ENCODE measurements at regions not wholly inside any gene's neighbourhood (a gene's known extent, or its start where the extent isn't known, plus 50 kb on each side); places are given as distances from the start of the nearest gene placed in this dataset.

DNA sequence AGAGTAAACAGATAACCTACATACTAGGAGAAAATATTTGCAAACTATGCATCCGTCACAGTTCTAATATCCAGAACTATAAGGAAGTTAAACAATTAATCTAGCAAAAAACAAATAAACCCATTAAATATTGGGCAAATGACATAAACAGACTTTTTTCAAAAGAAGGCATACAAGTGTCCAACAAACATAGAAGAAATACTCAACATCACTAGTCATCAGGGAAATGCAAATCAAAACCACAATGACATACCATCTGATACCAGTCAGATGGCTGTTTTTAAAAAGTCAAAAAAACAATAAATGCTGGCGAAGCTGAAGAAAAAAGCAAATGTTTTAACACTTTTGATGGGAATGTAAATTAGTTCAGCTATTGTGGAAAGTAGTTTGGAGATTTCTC, 1117.7 kb upstream of the MAP3K7 start:
- Mint-ChIP-seq H3K27me3 (no peaks in the 10 kb centered on the region), H3K9me3 (peaks cover 9% of the 10 kb centered on the region), H3K27ac (no peak overlapping the region), H3K4me3 (no peak overlapping the region), H3K36me3 (ENCODE audit: low read depth) (no peaks in the 10 kb centered on the region), H3K4me1 (no peaks in the 10 kb centered on the region)
- intact Hi-C loops (cut with micrococcal nuclease) = no loop called here
- TF ChIP-seq, protein P1, sequence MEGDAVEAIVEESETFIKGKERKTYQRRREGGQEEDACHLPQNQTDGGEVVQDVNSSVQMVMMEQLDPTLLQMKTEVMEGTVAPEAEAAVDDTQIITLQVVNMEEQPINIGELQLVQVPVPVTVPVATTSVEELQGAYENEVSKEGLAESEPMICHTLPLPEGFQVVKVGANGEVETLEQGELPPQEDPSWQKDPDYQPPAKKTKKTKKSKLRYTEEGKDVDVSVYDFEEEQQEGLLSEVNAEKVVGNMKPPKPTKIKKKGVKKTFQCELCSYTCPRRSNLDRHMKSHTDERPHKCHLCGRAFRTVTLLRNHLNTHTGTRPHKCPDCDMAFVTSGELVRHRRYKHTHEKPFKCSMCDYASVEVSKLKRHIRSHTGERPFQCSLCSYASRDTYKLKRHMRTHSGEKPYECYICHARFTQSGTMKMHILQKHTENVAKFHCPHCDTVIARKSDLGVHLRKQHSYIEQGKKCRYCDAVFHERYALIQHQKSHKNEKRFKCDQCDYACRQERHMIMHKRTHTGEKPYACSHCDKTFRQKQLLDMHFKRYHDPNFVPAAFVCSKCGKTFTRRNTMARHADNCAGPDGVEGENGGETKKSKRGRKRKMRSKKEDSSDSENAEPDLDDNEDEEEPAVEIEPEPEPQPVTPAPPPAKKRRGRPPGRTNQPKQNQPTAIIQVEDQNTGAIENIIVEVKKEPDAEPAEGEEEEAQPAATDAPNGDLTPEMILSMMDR (IDR thresholded peaks at IDR 0.05) = no peak
- ChIA-PET POLR2A (no interaction called here), CTCF (no interaction called here)
- DNase-seq (no peak), ATAC-seq (ENCODE audit: low read depth) (no peak)

DNA sequence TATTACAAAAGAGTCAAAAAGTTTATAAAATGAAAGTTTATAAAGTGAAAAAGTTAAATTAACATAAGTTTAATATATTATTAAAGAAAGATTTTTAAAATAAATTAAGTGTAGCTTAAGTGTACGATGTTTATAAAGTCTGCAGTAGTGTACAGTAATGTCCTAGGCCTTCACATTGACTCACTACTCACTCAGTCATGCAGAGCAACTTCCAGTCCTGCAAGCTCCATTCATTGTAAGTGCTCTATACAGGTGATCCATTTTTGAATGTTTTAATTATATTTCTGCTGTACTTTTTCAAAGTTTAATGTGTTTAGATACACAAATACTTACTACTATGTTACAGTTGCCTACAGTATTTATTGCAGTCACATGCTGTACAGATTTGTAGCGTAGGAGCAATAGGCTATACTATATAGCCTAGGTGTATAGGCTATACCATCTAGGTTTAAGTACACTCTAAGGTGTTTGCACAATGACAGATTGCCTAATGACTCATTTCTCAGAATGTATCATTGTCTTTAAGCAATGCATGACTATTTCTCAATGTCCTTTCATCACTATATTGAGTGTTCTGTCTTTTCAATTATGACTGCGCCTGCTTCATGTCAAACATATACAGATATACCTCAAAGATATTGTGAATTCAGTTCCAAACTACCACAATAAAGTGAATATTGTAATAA, 1110.3 kb upstream of the MAP3K7 start:
- TF ChIP-seq, protein P1 (IDR thresholded peaks at IDR 0.05) = no peak
- Mint-ChIP-seq H3K4me1 (no peaks in the 10 kb centered on the region), H3K27ac (no peak overlapping the region), H3K27me3 (no peaks in the 10 kb centered on the region), H3K9me3 (no peaks in the 10 kb centered on the region), H3K4me3 (no peak overlapping the region), H3K36me3 (ENCODE audit: low read depth) (no peaks in the 10 kb centered on the region)
- intact Hi-C loops (cut with micrococcal nuclease) = no loop called here
- ATAC-seq (ENCODE audit: low read depth) (no peak), DNase-seq (no peak)
- POLR2A ChIA-PET = no interaction called here
- CTCF ChIA-PET = no interaction called here

DNA sequence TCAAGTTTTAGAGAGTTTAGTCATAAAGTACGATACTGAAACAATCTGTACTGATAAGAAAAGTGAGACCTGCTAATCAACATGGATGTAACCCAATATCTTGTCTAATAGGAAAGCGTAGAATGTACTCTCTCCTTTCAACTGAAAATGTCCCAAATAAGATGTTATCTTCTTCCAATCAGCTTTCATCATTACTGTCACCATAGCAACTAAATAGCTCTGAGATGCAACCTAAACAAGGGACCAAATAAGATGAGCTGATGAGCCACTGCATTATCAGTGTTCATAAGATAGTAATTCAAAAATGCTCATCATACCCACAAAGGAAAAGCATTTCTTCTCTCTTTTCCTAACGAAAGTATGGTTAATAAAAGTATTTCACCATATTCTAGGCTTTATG, 1108.3 kb upstream of the MAP3K7 start:
- H3K36me3 Mint-ChIP-seq (ENCODE audit: low read depth) = no peaks in the 10 kb centered on the region
- ChIA-PET CTCF (no interaction called here), POLR2A (no interaction called here)
- intact Hi-C loops (cut with micrococcal nuclease) = no loop called here
- TF ChIP-seq, protein P1 (IDR thresholded peaks at IDR 0.05) = no peak
- ATAC-seq (ENCODE audit: low read depth) (no peak), DNase-seq (no peak)
- no peak overlapping the region for H3K4me3 Mint-ChIP-seq
- H3K27me3 Mint-ChIP-seq = no peaks in the 10 kb centered on the region
- no peaks in the 10 kb centered on the region for H3K9me3 Mint-ChIP-seq
- no peaks in the 10 kb centered on the region for H3K4me1 Mint-ChIP-seq
- no peak overlapping the region for H3K27ac Mint-ChIP-seq

DNA sequence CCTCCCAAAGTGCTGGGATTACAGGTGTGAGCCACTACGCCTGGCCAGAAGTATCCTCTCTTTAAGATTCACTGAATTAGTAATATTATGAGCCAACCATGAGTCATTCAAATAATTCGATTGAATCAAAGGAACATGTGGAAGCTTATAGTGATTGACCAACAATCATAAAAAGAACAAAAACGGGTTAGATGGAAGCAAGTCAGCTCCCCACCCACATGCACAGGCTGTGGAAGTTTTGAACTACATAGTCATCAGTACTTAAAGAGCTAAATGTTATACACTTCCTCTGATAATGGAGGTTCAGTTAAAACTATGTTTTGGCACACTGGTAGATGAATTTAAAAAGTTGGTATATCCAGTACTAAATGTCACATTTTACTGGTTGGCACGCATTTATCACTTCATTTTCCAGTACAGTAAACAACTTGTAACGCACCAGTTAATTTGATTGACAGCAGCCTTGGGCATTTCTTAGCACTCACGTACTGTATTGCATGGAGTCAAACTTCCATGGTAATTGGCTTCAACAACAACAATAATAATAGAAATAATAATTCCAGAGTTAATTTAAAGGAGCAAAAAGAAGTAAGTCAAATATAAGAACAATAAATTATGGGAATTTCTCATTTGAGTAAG, 1107.3 kb upstream of the MAP3K7 start:
- intact Hi-C loops (cut with micrococcal nuclease) = no loop called here
- Mint-ChIP-seq H3K27ac (no peak overlapping the region), H3K36me3 (ENCODE audit: low read depth) (no peaks in the 10 kb centered on the region), H3K9me3 (no peaks in the 10 kb centered on the region), H3K4me3 (no peak overlapping the region), H3K4me1 (no peaks in the 10 kb centered on the region), H3K27me3 (no peaks in the 10 kb centered on the region)
- POLR2A ChIA-PET = no interaction called here
- DNase-seq = no peak
- TF ChIP-seq, protein P1 (IDR thresholded peaks at IDR 0.05) = no peak
- no peak for ATAC-seq (ENCODE audit: low read depth)
- CTCF ChIA-PET = no interaction called here

DNA sequence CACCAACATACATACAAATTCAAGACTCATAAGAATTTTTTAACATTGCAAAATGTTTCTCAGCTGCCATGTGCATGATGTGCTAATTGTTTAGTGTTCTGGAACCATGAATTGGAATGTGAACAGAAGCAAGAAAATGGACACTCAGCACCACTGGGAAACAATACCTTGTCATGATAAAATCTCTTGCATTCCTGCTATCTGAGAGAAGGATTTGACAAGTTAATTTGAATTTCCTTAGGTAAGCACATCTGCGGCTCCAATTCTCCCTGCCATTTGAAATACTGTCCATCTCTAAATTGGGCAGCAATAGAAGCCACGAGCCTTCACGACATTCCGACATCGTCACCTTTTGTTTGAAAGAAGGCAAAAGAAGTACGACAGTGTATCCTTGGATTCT, 1104.6 kb upstream of the MAP3K7 start:
- Mint-ChIP-seq H3K9me3 (no peaks in the 10 kb centered on the region), H3K36me3 (ENCODE audit: low read depth) (no peaks in the 10 kb centered on the region), H3K27me3 (no peaks in the 10 kb centered on the region), H3K27ac (no peak overlapping the region), H3K4me3 (no peak overlapping the region), H3K4me1 (no peaks in the 10 kb centered on the region)
- intact Hi-C loops (cut with micrococcal nuclease) = no loop called here
- CTCF ChIA-PET = no interaction called here
- ATAC-seq (ENCODE audit: low read depth) = no peak
- TF ChIP-seq, protein P1 (IDR thresholded peaks at IDR 0.05) = no peak
- DNase-seq = no peak
- POLR2A ChIA-PET = no interaction called here

Data from activated B cell treated with CpG ODN at 0.5 μM for 24 hours (primary cell).